Suprapubic skin (tissue), 3 donors: ENCODE measurements at regions not wholly inside any gene's neighbourhood (a gene's known extent, or its start where the extent isn't known, plus 50 kb on each side); places are given as distances from the start of the nearest gene placed in this dataset.
"Not testable (repeated sequence)": the region's sequence is repeated elsewhere in the genome, so short reads cannot be mapped to it uniquely, and the experiment has no call there.

Experiments
- EP300 ChIP-seq: sonication (generic); formaldehyde crosslinking; IDR thresholded peaks from one replicate; pipeline ENCODE4 v1.6.1; 2017; ENCODE audit warnings: antibody characterized with exemption
- POLR2A ChIP-seq, 2 donors: fragments of 450-650 bp; IDR thresholded peaks; one replicate each; pipeline ENCODE4 v1.6.1; 2017; ENCODE audit warnings: antibody characterized with exemption in 2 of 2, mild to moderate bottlenecking in 2 of 2, moderate library complexity in 2 of 2
- TF ChIP-seq, protein P1 (sequence below), 2 donors: fragments of 200-600 bp in 1 of 2; fragments of 450-650 bp in 1 of 2; sonication (generic) in 1 of 2; IDR thresholded peaks; one replicate each; pipeline ENCODE4 v1.5.1; 2016 to 2019; ENCODE audit warnings: antibody characterized with exemption in 2 of 2, mild to moderate bottlenecking in 1 of 2, moderate library complexity in 1 of 2

DNA sequence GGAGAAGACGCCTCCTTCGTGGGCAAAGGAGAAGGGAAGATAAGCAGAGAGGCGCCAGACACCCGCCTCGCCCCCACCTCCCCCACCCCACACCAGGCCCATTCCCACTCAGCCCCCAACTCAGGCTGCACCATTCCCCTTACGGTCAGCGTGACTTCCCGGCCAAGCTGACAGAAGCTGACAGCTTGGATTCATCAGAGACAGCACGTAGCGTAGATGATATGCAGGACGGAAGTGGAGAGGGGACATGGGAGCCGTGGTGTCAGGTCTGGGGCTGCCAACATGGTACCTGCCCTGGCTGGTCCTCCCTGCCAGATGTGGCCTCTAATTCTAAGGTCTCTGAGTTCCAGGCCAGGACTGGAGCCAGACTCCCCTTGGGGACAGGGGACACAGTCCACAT is 139.0 kb downstream of the TBC1D2B start:
- not testable (repeated sequence) for TF ChIP-seq EP300; POLR2A (IDR thresholded peaks at IDR 0.05)
- TF ChIP-seq, protein P1, sequence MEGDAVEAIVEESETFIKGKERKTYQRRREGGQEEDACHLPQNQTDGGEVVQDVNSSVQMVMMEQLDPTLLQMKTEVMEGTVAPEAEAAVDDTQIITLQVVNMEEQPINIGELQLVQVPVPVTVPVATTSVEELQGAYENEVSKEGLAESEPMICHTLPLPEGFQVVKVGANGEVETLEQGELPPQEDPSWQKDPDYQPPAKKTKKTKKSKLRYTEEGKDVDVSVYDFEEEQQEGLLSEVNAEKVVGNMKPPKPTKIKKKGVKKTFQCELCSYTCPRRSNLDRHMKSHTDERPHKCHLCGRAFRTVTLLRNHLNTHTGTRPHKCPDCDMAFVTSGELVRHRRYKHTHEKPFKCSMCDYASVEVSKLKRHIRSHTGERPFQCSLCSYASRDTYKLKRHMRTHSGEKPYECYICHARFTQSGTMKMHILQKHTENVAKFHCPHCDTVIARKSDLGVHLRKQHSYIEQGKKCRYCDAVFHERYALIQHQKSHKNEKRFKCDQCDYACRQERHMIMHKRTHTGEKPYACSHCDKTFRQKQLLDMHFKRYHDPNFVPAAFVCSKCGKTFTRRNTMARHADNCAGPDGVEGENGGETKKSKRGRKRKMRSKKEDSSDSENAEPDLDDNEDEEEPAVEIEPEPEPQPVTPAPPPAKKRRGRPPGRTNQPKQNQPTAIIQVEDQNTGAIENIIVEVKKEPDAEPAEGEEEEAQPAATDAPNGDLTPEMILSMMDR (IDR thresholded peaks at IDR 0.05) = not testable (repeated sequence)
